Stimulated activated CD8-positive, alpha-beta memory T cell treated with anti-CD3 and anti-CD28 coated beads, Interleukin-2, amount 100 ng/mL, for 1 hour (primary cell): ENCODE measurements at regions not wholly inside any gene's neighbourhood (a gene's known extent, or its start where the extent isn't known, plus 50 kb on each side); places are given as distances from the start of the nearest gene placed in this dataset.
A peak's percentile ranks its signal among the peaks of the same experiment; 100 is the strongest.
"Not testable (repeated sequence)": the region's sequence is repeated elsewhere in the genome, so short reads cannot be mapped to it uniquely, and the experiment has no call there.

ENCODE experiments used
- DNase-seq, 2 donors: peaks; one replicate each; pipeline ENCODE4 v3.0.0-alpha.2; 2020; ENCODE audit warnings: low read depth in 2 of 2

- DNase-seq: no peak
Observed at GRCh38 chr1:184854496-184855140, 100.0 kb upstream of the EDEM3 start.

- no peak for DNase-seq
Observed at GRCh38 chr1:184854036-184854435, 99.4 kb upstream of the EDEM3 start.

GRCh38 chr1:184851822-184852746 is 97.4 kb upstream of the EDEM3 start:
- no peak for DNase-seq

- DNase-seq: peak; percentile 49 to 53
Observed at GRCh38 chr1:184843732-184844495, 89.3 kb upstream of the EDEM3 start.

DNA sequence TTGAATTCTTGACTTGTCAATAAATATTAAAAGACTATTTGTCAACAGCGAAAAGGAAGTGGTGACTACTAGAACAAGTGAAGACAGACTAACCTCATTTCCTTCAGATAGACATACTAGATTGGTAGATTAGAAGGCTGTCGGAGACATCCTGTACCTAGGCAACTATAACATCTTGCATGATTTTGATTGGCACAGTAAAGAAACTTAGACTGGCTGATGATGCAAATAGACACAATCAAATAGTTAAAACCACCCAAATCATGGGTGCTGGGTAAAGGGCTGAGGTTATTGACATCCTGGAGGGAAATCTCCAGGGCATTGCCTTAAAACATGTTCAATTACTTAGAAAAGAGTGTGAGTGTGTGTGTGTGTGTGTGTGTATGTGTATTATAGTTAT is 85.9 kb upstream of the EDEM3 start:
- DNase-seq: no peak

- DNase-seq: no peak
Observed at GRCh38 chr1:184838504-184838951, 83.9 kb upstream of the EDEM3 start.

DNA sequence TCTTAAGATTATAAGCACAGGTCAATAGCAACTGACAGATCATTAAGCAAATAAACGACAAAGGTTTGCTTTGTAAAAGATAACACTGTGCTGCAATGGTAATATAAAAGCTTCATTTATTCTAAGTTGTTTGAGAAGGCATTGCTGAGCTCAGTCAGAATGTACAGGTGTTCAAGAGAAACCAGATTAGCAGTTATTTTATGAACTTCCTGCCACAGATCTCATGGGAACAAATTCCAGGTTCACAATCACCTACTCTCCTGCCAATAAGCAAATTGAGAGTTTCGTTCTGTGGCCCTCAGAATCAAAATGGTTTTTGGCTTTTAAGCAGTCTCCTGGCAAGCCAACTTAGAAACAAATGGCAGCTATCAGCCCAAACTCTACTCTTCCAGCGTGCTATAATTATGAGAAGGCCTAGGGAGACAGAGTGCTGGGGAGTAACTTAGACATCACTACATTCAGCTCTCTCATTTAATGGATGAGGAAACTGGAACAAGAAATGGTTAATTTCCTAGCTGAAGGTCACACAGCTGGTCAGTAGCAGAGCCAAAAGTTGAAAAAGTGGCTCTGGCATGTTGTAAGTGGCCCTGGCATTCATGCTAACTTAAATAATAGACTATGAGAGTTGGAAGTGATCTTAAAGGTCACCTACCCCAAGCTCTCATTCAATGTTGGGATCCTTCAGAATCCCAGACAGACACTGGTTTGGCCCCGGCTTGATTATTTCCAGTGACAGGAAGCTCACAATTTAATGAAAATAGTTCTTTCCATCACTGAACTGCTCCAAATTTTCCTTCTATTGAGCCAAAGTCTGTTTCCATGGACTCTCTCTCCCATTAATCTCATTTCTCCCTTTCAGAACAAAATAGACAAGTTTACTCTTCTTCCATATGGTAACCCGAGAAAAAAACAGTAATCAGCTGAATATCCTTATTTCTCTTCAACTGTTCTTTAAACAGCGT is 82.6 kb upstream of the EDEM3 start:
- no peak for DNase-seq

DNA sequence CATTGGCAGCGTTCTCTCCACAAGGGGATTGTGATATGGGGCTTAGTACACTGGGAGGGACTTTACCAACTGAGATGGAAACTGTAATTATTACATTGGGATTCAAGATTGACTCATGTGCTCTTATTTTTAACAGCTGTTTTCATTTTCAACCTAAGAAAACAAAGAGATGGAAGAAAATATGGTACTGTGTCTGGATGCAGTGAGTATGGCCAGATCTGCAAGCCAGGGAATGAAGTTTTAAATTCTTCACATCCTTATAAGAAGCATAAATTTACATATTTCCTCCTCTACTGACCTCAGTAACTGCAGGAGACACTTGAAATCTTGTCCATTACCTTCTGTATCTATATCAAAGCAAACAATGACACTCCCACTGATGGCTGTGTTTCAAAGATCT is 81.5 kb upstream of the EDEM3 start:
- DNase-seq: no peak

DNA sequence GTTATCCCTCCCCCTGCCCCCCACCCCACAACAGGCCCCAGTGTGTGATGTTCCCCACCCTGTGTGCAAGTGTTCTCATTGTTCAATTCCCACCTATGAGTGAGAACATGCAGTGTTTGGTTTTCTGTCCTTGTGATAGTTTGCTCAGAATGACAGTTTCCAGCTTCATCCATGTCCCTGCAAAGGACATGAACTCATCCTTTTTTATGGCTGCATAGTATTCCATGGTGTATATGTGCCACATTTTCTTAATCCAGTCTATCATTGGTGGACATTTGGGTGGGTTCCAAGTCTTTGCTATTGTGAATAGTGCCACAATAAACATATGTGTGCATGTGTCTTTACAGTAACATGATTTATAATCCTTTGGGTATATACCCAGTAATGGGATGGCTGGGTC is 79.3 kb upstream of the EDEM3 start:
- DNase-seq: not testable (repeated sequence)

DNA sequence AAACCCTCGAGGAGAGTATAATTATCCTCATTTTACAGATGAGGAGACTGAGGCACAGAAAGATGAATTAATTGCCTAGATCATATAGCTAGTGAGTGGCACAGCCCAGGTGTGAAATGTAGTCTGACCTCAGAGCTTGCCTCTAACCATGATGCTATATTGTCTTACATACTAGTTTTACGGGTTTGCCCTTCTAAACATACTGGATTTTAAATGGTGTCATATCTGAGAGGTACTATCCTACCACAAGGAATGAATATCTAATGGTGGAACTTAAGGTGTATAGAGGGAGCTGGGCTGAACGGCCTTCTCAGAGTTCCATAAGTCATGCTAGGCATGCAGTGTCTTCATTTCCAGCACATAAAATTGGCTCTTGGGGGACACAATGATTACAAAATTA is 77.9 kb upstream of the EDEM3 start:
- no peak for DNase-seq

DNA sequence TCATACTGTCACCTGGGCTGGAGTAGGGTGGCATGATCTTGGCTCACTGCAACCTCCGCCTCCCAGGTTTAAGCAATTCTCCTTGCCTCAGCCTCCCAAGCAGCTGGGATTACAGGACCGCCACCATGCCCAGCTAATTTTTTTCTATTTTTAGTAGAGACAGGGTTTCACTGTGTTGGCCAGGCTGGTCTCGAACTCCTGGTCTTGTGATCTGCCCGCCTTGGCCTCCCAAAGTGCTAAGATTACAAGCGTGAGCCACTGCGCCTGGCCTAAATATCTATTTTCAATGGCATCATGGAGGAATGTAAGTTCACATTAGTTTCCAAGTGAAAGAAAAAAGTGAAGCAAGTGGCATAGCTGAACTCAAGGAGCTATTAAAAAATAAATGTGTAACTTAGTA is 74.8 kb upstream of the EDEM3 start:
- DNase-seq: not testable (repeated sequence)

DNA sequence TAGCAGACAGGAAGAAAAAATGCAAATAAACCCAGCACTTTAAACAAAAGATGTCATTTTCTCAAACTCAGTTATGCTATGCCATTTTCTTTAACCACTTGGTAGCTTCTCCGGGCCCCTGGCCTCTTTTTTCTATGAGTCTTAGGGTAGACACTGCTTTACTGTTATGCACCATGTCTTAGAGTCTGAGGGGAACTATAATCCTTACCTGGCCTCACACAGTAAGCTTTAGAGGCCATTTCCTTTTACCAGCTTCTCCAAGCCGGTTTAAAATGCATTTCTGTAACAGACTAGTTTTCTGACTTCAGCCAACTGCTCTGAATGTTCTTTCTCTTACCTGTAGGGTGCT is 73.7 kb upstream of the EDEM3 start:
- no peak for DNase-seq

DNA sequence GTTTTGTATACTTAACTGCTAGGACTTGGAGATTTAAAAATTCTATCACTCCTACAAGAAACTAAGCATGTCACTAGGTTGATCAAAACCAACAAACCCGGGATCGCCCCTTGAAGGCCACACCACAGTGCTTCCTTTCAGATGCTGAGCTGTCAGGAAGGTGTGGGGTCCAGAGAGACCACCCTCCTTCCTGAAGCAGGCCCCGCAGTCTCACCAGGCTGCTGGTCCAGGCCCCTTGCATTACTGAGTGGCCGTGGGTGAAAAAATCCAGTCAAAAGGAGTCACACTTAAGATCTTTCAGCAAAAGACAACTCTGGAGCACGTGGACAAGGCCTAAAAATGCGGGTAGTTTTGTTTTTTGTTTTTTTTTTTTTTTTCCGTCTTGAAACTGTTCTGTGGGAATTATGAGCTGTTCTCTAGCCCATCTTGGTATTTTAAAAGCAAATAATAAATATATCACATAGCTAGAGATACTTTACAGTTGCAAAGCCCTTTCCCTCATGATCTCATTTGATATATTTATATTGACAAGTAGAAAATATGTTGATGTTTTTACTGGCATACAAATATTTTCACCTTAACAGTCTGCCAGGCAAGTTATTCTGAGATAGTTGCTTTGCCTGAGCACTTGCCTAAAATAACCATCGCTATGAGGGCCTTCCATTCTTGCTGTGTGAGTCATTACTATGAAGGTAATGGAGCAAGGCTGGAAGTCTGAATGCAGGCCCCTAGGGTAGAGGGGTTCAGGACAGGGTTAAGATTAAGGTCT is 73.1 kb upstream of the EDEM3 start:
- no peak for DNase-seq

- DNase-seq: no peak
Observed at GRCh38 chr1:184826001-184826400, 71.3 kb upstream of the EDEM3 start.

DNA sequence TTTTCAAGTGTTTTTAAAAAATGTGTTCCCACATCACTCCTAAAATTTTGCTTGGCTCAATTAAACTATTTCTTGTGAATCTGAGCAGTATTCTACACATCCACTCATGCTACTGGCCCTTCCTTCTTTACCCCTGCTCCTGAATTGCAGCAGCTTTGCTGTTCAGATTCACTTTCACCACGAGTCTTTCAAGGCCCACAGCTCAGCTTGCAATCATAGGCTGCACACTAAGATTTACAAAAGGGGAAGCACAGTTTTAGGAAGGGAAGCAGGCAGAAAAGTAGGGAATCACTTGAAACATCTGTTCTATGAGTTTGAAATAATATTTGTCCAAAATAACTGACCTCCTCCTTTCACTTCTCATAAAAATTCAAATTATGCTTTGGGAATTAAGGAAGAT is 70.9 kb upstream of the EDEM3 start:
- no peak for DNase-seq

DNA sequence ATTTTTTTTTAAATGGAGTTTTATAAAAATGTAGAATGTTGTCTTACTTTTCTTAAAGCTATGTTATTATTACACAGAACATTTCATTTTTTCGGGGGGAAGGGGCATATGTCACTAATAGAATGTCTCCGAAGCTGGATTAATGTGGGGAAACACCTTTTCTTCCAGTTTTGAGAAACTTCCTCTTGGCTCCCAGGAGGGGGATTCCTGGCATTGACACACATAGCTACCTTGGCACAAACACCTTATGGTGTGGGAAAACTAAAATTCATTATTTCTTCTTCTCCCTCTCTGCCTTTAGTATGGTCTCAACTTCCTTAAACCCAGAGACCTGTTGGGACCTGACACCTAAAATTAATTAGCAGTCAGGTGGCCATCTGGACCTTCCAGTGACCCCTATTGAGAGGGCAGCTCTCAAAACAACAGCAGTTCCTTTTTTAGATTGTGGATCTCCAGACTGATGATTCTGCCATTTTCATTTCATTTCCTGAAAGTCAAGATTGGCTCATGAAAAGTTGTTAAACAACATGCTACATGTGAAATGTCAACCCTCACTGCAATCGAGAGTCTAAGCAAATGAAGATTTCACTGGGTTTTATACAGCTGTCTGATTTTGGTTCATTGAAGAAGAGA is 70.1 kb upstream of the EDEM3 start:
- no peak for DNase-seq

GRCh38 chr1:184823080-184823479 is 68.4 kb upstream of the EDEM3 start:
- no peak for DNase-seq

DNA sequence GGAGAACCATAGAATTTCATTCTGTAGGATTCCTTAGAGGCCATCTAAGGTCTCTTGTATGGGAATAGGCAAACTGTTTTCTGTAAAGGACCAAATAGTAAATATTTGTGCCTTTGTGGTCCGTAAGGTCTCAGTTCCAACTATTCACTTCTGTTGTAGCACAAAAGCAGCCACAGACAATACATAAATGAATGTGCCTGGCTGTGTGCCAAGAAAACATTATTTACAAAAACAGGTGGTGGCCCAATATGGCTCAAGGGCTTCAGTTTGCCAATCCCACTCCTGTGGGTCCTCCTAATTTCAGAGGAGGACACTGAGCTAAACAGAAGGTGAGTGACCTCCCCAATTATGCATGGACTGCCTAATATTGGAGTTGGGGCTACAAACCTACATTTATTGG is 67.6 kb upstream of the EDEM3 start:
- DNase-seq: no peak

DNA sequence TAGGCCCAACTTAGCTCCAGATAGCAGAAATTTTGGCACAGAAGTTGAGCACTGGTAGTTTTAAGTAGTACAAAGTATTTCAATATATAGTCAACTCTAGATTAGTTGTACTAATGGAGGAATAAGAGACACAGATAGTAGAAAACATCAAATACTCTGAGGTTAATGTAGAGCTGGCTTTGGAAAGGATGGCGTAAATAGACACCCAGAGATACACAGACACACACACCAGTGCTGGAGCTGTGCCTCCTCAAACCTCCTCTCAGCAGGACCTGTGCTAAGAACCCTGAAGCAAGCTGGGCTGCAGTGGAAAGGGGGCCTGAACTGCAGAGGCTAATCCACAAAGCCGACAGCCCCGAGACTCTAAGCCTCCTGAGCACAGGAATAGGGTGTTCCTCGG is 67.0 kb upstream of the EDEM3 start:
- no peak for DNase-seq

DNA sequence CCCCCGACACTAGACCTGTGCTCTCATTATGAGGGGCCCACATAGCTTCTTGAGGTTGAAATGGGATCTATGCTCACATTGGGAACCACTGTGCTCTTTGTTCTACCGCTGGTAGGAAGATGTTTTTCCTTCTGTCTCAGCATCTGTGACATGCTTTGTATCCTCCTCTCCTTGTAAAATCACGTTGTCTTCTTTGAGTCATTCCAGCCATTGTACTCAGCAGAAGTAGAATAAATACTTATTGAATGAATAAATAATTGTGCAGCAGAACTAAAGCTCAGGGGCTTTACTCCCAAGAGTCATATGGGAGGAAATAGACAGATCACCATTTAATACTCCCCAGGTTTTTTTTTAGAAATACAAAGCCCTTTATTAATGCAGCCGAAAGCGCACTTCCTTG is 66.3 kb upstream of the EDEM3 start:
- DNase-seq: no peak
